Psoas muscle (tissue), 7 donors: ENCODE measurements at regions not wholly inside any gene's neighbourhood (a gene's known extent, or its start where the extent isn't known, plus 50 kb on each side); places are given as distances from the start of the nearest gene placed in this dataset.

Experiments used
- ATAC-seq, 4 donors: fragments of 200-7000 bp; cut with Tn5 transposase; one replicate each; pipeline ENCODE4 v1.9.1; 2020; ENCODE audit warnings: moderate library complexity in 3 of 4, mild to moderate bottlenecking in 2 of 4
- DNase-seq, 2 donors: peaks; one replicate each; pipeline ENCODE4 v3.0.0-alpha.2; 2020
- H3K27ac ChIP-seq: fragments of 200-600 bp; one replicate; pipeline ENCODE4 v1.8.0; 2022
- H3K27me3 ChIP-seq, 3 donors: fragments of 200-600 bp in 1 of 3; one replicate each; pipeline versions ENCODE4 v1.6.1 to v1.8.0; 2013 to 2022; ENCODE audit warnings: low read length in 2 of 3, mild to moderate bottlenecking in 2 of 3, moderate library complexity in 1 of 3; ENCODE audit not compliant: insufficient read depth in 3 of 3
- H3K36me3 ChIP-seq, 2 donors: fragments of 200-600 bp in 1 of 2; one replicate each; pipeline versions ENCODE4 v1.6.1 to v1.8.0; 2013 to 2022; ENCODE audit warnings: low read depth in 1 of 2, mild to moderate bottlenecking in 1 of 2, moderate library complexity in 1 of 2; ENCODE audit not compliant: insufficient read depth in 1 of 2
- H3K4me1 ChIP-seq: fragments of 200-600 bp; one replicate; pipeline ENCODE4 v1.8.0; 2022
- H3K4me3 ChIP-seq: fragments of 200-600 bp; one replicate; pipeline ENCODE4 v1.8.0; 2022; ENCODE audit warnings: mild to moderate bottlenecking
- H3K9me3 ChIP-seq: fragments of 200-600 bp; one replicate; pipeline ENCODE4 v1.8.0; 2022
- CTCF ChIP-seq: fragments of 200-600 bp; IDR thresholded peaks from one replicate; pipeline ENCODE4 v1.8.0; 2022; ENCODE audit warnings: antibody characterized with exemption
- WGBS, 3 donors: extraction: QIAGEN DNeasy Blood & Tissue Kit; methylation state at CpG; one replicate each; pipeline versions ENCODE4 v1.1.6 to v1.1.7; 2013; 5-methylcytosine and 5-hydroxymethylcytosine counted together
- intact Hi-C, 2 donors: fragments of 100-400 bp; cut with DNase I; formaldehyde crosslinking; loops; one replicate each; pipeline versions ENCODE4 v1.11.0 to v1.14.2; 2022
- donor health status: healthy with polysubstance abuse.
- donor health status: DM: no; HTN: no; CAD: no; lungs with moderate emphysema.
- donor health status: Bipolar disorder and iron deficiency.
- donor health status: healthy.
- donor health status: DM: yes; HTN: yes; CAD: no.
- donor health status: DM: no; HTN: no; CAD: no.
- donor health status: DM: yes; HTN: yes; CAD: no.

- DNase-seq: no peak
- WGBS, 3 donors: 94 to 95% (median 94%) methylated on average over 1 of the region's 1 CpG
Measured at GRCh38 chr2:176851889-176852483, 360.6 kb upstream of the HNRNPA3 start.

GRCh38 chr2:176852667-176853066 lies 359.9 kb upstream of the HNRNPA3 start:
- 46 to 62% (median 52%) methylated on average over 3 of the region's 3 CpGs for WGBS, 3 donors
- intact Hi-C loops: no loop called here
- Histone ChIP-seq H3K27me3 (peaks cover 0 to 7% (median 2%) of the 10 kb centered on the region in 3 donors), H3K9me3 (no peaks in the 10 kb centered on the region), H3K4me3 (no peak overlapping the region), H3K27ac (no peak overlapping the region), H3K36me3 (no peaks in the 10 kb centered on the region), H3K4me1 (no peaks in the 10 kb centered on the region)
- no peak for TF ChIP-seq CTCF
- DNase-seq: no peak
- no peak for ATAC-seq

More at GRCh38 chr2:176851889-176852483, 360.6 kb upstream of the HNRNPA3 start:
- intact Hi-C loops: no loop called here
- Histone ChIP-seq H3K27ac (no peak overlapping the region), H3K4me3 (no peak overlapping the region), H3K9me3 (no peaks in the 10 kb centered on the region), H3K27me3 (peaks cover 0 to 7% (median 2%) of the 10 kb centered on the region in 3 donors), H3K4me1 (no peaks in the 10 kb centered on the region), H3K36me3 (no peaks in the 10 kb centered on the region)
- TF ChIP-seq CTCF: no peak
- no peak for ATAC-seq

GRCh38 chr2:176854062-176854461 lies 358.5 kb upstream of the HNRNPA3 start:
- intact Hi-C loops: no loop called here
- H3K4me1 ChIP-seq: no peaks in the 10 kb centered on the region
- no peak for TF ChIP-seq CTCF

GRCh38 chr2:176854878-176855277 lies 357.7 kb upstream of the HNRNPA3 start:
- no peaks in the 10 kb centered on the region for H3K9me3 ChIP-seq
- peaks cover 0 to 2% (median 0%) of the 10 kb centered on the region in 3 donors for H3K27me3 ChIP-seq
- DNase-seq (no peak), ATAC-seq (no peak)
- H3K36me3 ChIP-seq: no peaks in the 10 kb centered on the region
- H3K27ac ChIP-seq: no peak overlapping the region
- H3K4me3 ChIP-seq: no peak overlapping the region
- no peaks in the 10 kb centered on the region for H3K4me1 ChIP-seq
- intact Hi-C loops: no loop called here
- no peak for TF ChIP-seq CTCF
- 81 to 88% (median 81%) methylated on average over 3 of the region's 3 CpGs for WGBS, 3 donors

More at GRCh38 chr2:176854062-176854461, 358.5 kb upstream of the HNRNPA3 start:
- H3K9me3 ChIP-seq: no peaks in the 10 kb centered on the region
- 41 to 48% (median 42%) methylated on average over 1 of the region's 1 CpG for WGBS, 3 donors
- no peak for ATAC-seq
- H3K4me3 ChIP-seq: no peak overlapping the region
- peaks cover 0 to 2% (median 0%) of the 10 kb centered on the region in 3 donors for H3K27me3 ChIP-seq
- no peaks in the 10 kb centered on the region for H3K36me3 ChIP-seq
- no peak for DNase-seq
- no peak overlapping the region for H3K27ac ChIP-seq

- intact Hi-C loops: no loop called here
- Histone ChIP-seq H3K9me3 (no peaks in the 10 kb centered on the region), H3K27me3 (peaks cover 0 to 1% (median 0%) of the 10 kb centered on the region in 3 donors), H3K27ac (no peak overlapping the region), H3K36me3 (no peaks in the 10 kb centered on the region), H3K4me1 (no peaks in the 10 kb centered on the region), H3K4me3 (no peak overlapping the region)
- DNase-seq: no peak
- 67 to 79% (median 68%) methylated on average over 1 of the region's 1 CpG for WGBS, 3 donors
- no peak for TF ChIP-seq CTCF
- ATAC-seq: no peak
Measured at GRCh38 chr2:176856683-176857082, 355.9 kb upstream of the HNRNPA3 start.
